ENCODE measurements at regions not wholly inside any gene's neighbourhood (a gene's known extent, or its start where the extent isn't known, plus 50 kb on each side); places are given as distances from the start of the nearest gene placed in this dataset.

- no peaks in the 10 kb centered on the region for H3K36me3 ChIP-seq (replicated peaks in 1 of 2; ENCODE audit: control insufficient read depth in 1 of 2, insufficient read depth in 2 of 2, low read length in 2 of 2)
- H3K9ac ChIP-seq (ENCODE audit: insufficient read depth, low read length, poor library complexity, severe bottlenecking), result no peak overlapping the region
- no peaks in the 10 kb centered on the region for H3K4me1 Mint-ChIP-seq
- no peaks in the 10 kb centered on the region for H3K27me3 ChIP-seq (ENCODE audit: control insufficient read depth in 2 of 2, insufficient read depth in 2 of 2, low read length in 2 of 2)
- 84% methylated on average over 4 of the region's 7 CpGs for WGBS (ENCODE audit: insufficient coverage)
- H2AFZ ChIP-seq (ENCODE audit: insufficient read depth, low read depth, low read length, poor library complexity, severe bottlenecking), result no peak overlapping the region
- H3K79me2 ChIP-seq (ENCODE audit: insufficient read depth, low read length), result no peaks in the 10 kb centered on the region
- no peak overlapping the region for H3K4me2 ChIP-seq (replicated peaks; ENCODE audit: extremely low read depth, low read length, poor library complexity, severe bottlenecking)
- H3K4me3 ChIP-seq (replicated peaks in 1 of 3; ENCODE audit: low read depth in 2 of 3, low read length in 3 of 3), result no peak overlapping the region
- no peak for DNase-seq
- H3K9me3 ChIP-seq (replicated peaks in 1 of 2; ENCODE audit: control insufficient read depth in 1 of 2, insufficient read depth in 1 of 2, low read length in 2 of 2), result no peaks in the 10 kb centered on the region
- H3K27me3 Mint-ChIP-seq (ENCODE audit: low read depth in 3 of 3), result no peaks in the 10 kb centered on the region
- H4K20me1 ChIP-seq (ENCODE audit: insufficient read depth, low read length), result no peaks in the 10 kb centered on the region
- no peak for TF ChIP-seq CTCF (IDR thresholded peaks at IDR 0.05)
- H3K4me3 Mint-ChIP-seq, result no peak overlapping the region
- H3K36me3 Mint-ChIP-seq, result no peaks in the 10 kb centered on the region
- H3K9me3 Mint-ChIP-seq, result peaks cover 0 to 3% (median 0%) of the 10 kb centered on the region in 7 donors
- H3K27ac ChIP-seq (ENCODE audit: low read depth in 1 of 2, low read length in 2 of 2), result no peak overlapping the region
- intact Hi-C loops (cut with micrococcal nuclease), result no loop called here
- no peak overlapping the region for H3K27ac Mint-ChIP-seq
- H3K4me1 ChIP-seq (ENCODE audit: control insufficient read depth in 1 of 2, insufficient read depth in 2 of 2, low read length in 2 of 2), result no peaks in the 10 kb centered on the region
These were observed 346.2 kb upstream of the ZNF717 start for GRCh38 chr3:76131396-76132153.

- Mint-ChIP-seq H3K4me3 (no peak overlapping the region), H3K27me3 (ENCODE audit: low read depth in 3 of 3) (no peaks in the 10 kb centered on the region), H3K9me3 (peaks cover 0 to 3% (median 0%) of the 10 kb centered on the region in 7 donors), H3K4me1 (no peaks in the 10 kb centered on the region), H3K36me3 (no peaks in the 10 kb centered on the region), H3K27ac (no peak overlapping the region)
- H3K9me3 ChIP-seq (replicated peaks in 1 of 2; ENCODE audit: control insufficient read depth in 1 of 2, insufficient read depth in 1 of 2, low read length in 2 of 2), result no peaks in the 10 kb centered on the region
- no peaks in the 10 kb centered on the region for H4K20me1 ChIP-seq (ENCODE audit: insufficient read depth, low read length)
- DNase-seq, result no peak
- no peak overlapping the region for H3K4me3 ChIP-seq (replicated peaks in 1 of 3; ENCODE audit: low read depth in 2 of 3, low read length in 3 of 3)
- no peak for TF ChIP-seq CTCF (IDR thresholded peaks at IDR 0.05)
- no peak overlapping the region for H3K27ac ChIP-seq (ENCODE audit: low read depth in 1 of 2, low read length in 2 of 2)
- H3K4me1 ChIP-seq (ENCODE audit: control insufficient read depth in 1 of 2, insufficient read depth in 2 of 2, low read length in 2 of 2), result no peaks in the 10 kb centered on the region
- no peaks in the 10 kb centered on the region for H3K27me3 ChIP-seq (ENCODE audit: control insufficient read depth in 2 of 2, insufficient read depth in 2 of 2, low read length in 2 of 2)
- H3K79me2 ChIP-seq (ENCODE audit: insufficient read depth, low read length), result no peaks in the 10 kb centered on the region
- intact Hi-C loops (cut with micrococcal nuclease), result no loop called here
- H3K4me2 ChIP-seq (replicated peaks; ENCODE audit: extremely low read depth, low read length, poor library complexity, severe bottlenecking), result no peak overlapping the region
- WGBS (ENCODE audit: insufficient coverage), result no CpG with 5 or more reads among the region's 3 CpGs
- no peaks in the 10 kb centered on the region for H3K36me3 ChIP-seq (replicated peaks in 1 of 2; ENCODE audit: control insufficient read depth in 1 of 2, insufficient read depth in 2 of 2, low read length in 2 of 2)
- no peak overlapping the region for H2AFZ ChIP-seq (ENCODE audit: insufficient read depth, low read depth, low read length, poor library complexity, severe bottlenecking)
- no peak overlapping the region for H3K9ac ChIP-seq (ENCODE audit: insufficient read depth, low read length, poor library complexity, severe bottlenecking)
These were observed 346.8 kb upstream of the ZNF717 start for GRCh38 chr3:76132154-76132470.
